Neural crest cell (in vitro differentiated cells): ENCODE measurements at regions not wholly inside any gene's neighbourhood (a gene's known extent, or its start where the extent isn't known, plus 50 kb on each side); places are given as distances from the start of the nearest gene placed in this dataset.

Experiments
- DNase-seq: peaks from one replicate; pipeline ENCODE4 v3.0.0; 2021; ENCODE audit warnings: low read depth, mixed read lengths, low spot score
- H3K27ac Mint-ChIP-seq: one replicate; pipeline ENCODE4 v1.8.0; 2021; ENCODE audit warnings: mild to moderate bottlenecking, mixed read lengths; ENCODE audit not compliant: unreplicated experiment
- H3K27me3 Mint-ChIP-seq: 2 replicates; pipeline ENCODE4 v1.8.0; 2021; ENCODE audit warnings: low read depth, mild to moderate bottlenecking, mixed read lengths
- H3K36me3 Mint-ChIP-seq: 2 replicates; pipeline ENCODE4 v1.8.0; 2021; ENCODE audit warnings: low read depth, mild to moderate bottlenecking, mixed read lengths
- H3K4me1 Mint-ChIP-seq: 2 replicates; pipeline ENCODE4 v1.8.0; 2021; ENCODE audit warnings: mixed read lengths
- H3K4me3 Mint-ChIP-seq: one replicate; pipeline ENCODE4 v1.8.0; 2021; ENCODE audit warnings: mild to moderate bottlenecking, mixed read lengths
- H3K9me3 Mint-ChIP-seq: 2 replicates; pipeline ENCODE4 v1.8.0; 2021; ENCODE audit warnings: mixed read lengths
- CTCF ChIP-seq: fragments of 200-600 bp; sonication (generic); conservative IDR thresholded peaks from 2 replicates; pipeline ENCODE4 v1.5.0; 2021; ENCODE audit warnings: antibody characterized with exemption, mild to moderate bottlenecking

GRCh38 chr2:217667512-217667911 lies 335.3 kb downstream of the TNS1 start:
- H3K9me3 Mint-ChIP-seq: no peaks in the 10 kb centered on the region
- H3K36me3 Mint-ChIP-seq: no peaks in the 10 kb centered on the region
- TF ChIP-seq CTCF: no peak
- no peaks in the 10 kb centered on the region for H3K27me3 Mint-ChIP-seq
- no peak for DNase-seq
- no peak overlapping the region for H3K27ac Mint-ChIP-seq
- no peak overlapping the region for H3K4me3 Mint-ChIP-seq
- H3K4me1 Mint-ChIP-seq: no peaks in the 10 kb centered on the region

DNA sequence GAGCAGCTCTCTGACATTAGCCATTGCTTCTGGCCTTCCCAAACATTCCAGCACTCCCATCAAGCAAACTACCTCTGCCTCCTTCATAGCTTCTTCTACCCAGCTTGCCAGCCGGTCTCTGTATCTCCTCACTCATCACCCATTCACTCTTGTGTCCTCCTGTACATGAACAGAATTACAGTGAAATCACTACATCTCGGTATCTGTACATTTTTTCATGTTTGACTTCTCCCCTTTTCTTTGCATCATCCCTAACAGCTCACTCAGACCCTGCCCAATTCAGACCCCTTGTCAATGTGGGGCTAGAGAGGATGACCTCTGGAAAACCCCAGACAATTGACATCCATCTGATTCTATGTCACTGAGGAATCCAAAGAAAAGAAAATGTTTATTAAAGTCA lies 335.8 kb downstream of the TNS1 start:
- Mint-ChIP-seq H3K9me3 (no peaks in the 10 kb centered on the region), H3K27me3 (no peaks in the 10 kb centered on the region), H3K27ac (no peak overlapping the region), H3K4me3 (no peak overlapping the region), H3K4me1 (no peaks in the 10 kb centered on the region), H3K36me3 (no peaks in the 10 kb centered on the region)
- no peak for TF ChIP-seq CTCF
- DNase-seq: no peak

GRCh38 chr2:217666338-217666737 lies 336.5 kb downstream of the TNS1 start:
- Mint-ChIP-seq H3K4me1 (no peaks in the 10 kb centered on the region), H3K4me3 (no peak overlapping the region), H3K9me3 (no peaks in the 10 kb centered on the region), H3K27ac (no peak overlapping the region), H3K27me3 (no peaks in the 10 kb centered on the region), H3K36me3 (no peaks in the 10 kb centered on the region)
- TF ChIP-seq CTCF: no peak
- no peak for DNase-seq

GRCh38 chr2:217664761-217665160 lies 338.0 kb downstream of the TNS1 start:
- Mint-ChIP-seq H3K27me3 (no peaks in the 10 kb centered on the region), H3K27ac (no peak overlapping the region), H3K36me3 (no peaks in the 10 kb centered on the region), H3K9me3 (no peaks in the 10 kb centered on the region), H3K4me3 (no peak overlapping the region), H3K4me1 (no peaks in the 10 kb centered on the region)
- no peak for TF ChIP-seq CTCF
- DNase-seq: no peak

DNA sequence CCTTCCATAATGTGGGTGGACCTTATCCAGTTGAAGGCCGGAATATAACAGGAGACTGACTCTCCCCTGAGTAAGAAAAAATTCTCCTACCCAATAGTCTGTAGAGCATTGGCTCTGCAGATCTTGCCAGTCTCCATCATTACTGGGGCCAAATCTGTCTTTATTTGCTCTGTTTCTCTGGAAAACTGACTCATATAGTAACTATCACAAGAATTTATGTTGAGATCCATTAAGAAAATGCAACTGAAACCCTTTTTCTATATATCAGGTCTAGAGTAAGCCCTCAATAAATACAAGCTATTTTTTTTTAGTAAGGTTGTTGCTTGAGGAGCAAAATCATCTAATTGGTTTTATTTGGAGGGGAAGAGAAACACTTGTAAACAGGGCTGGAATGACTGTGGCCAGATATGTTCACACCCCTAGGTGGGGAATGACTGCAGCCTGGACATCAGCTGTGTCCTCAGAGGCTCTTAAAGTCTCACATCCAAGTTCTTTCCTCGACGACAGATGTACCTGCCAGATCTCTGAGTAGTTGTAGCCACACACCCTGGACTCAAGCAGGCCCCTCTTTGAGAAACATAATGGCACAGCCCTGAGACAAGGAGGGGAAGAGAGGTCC lies 339.7 kb downstream of the TNS1 start:
- TF ChIP-seq CTCF: no peak
- H3K27me3 Mint-ChIP-seq: no peaks in the 10 kb centered on the region
- DNase-seq: no peak
- no peaks in the 10 kb centered on the region for H3K9me3 Mint-ChIP-seq
- no peaks in the 10 kb centered on the region for H3K4me1 Mint-ChIP-seq
- H3K4me3 Mint-ChIP-seq: no peak overlapping the region
- no peak overlapping the region for H3K27ac Mint-ChIP-seq
- no peaks in the 10 kb centered on the region for H3K36me3 Mint-ChIP-seq
